Fibroblast of lung (primary cell): ENCODE measurements at regions not wholly inside any gene's neighbourhood (a gene's known extent, or its start where the extent isn't known, plus 50 kb on each side); places are given as distances from the start of the nearest gene placed in this dataset.

Source experiments
- CTCF ChIP-seq, 2 donors: IDR thresholded peaks in 1 of 2; conservative IDR thresholded peaks in 1 of 2; 1 replicate in 1 of 2; 2 replicates in 1 of 2; pipeline ENCODE4 v1.5.1; 2011 to 2012; ENCODE audit warnings: low read length in 2 of 2, control low read depth in 1 of 2, inconsistent platforms in 1 of 2, low read depth in 1 of 2, mild to moderate bottlenecking in 1 of 2
- EZH2 ChIP-seq: IDR thresholded peaks from 2 replicates; pipeline ENCODE4 v1.5.1; 2012; ENCODE audit warnings: low read length, control low read depth, mild to moderate bottlenecking; ENCODE audit errors: missing control alignments

- no peak for TF ChIP-seq CTCF (conservative IDR thresholded peaks at IDR 0.05 in 1 of 2, IDR thresholded peaks at IDR 0.05 in 1 of 2; ENCODE audit: low read depth in 1 of 2, low read length in 2 of 2)
- no peak for TF ChIP-seq EZH2
Observed at GRCh38 chr14:29419736-29420135, 507.9 kb downstream of the PRKD1 start.
